ENCODE measurements at regions not wholly inside any gene's neighbourhood (a gene's known extent, or its start where the extent isn't known, plus 50 kb on each side); places are given as distances from the start of the nearest gene placed in this dataset.

- Histone ChIP-seq H3K79me2 (ENCODE audit: insufficient read depth) (no peaks in the 10 kb centered on the region), H3K36me3 (ENCODE audit: low read depth) (no peaks in the 10 kb centered on the region), H4K20me1 (ENCODE audit: insufficient read depth) (no peaks in the 10 kb centered on the region), H3K27me3 (replicated peaks; ENCODE audit: insufficient read depth) (peaks cover 8% of the 10 kb centered on the region), H3K4me1 (ENCODE audit: insufficient read depth) (no peaks in the 10 kb centered on the region), H3K9me3 (ENCODE audit: low read depth) (no peaks in the 10 kb centered on the region), H3K27ac (no peak overlapping the region), H3K9ac (no peak overlapping the region), H3F3A (ENCODE audit: insufficient read depth) (no peaks in the 10 kb centered on the region), H3K4me2 (ENCODE audit: unreplicated experiment) (no peak overlapping the region), H3K9me2 (ENCODE audit: insufficient read depth) (no peaks in the 10 kb centered on the region), H2AFZ (no peak overlapping the region), H3K4me3 (no peak overlapping the region)
- WGBS, 2 experiments (ENCODE audit: low coverage in 1 of 2, low lambda C conversion rate in 2 of 2, missing lambda C conversion rate in 2 of 2) = 39 to 46% methylated on average over 4 of the region's 4 CpGs
- TF ChIP-seq EZH2phosphoT487 (IDR thresholded peaks at IDR 0.05; ENCODE audit: insufficient read depth, low read depth) (no peak), EZH2 (IDR thresholded peaks at IDR 0.05; ENCODE audit: insufficient read depth, poor library complexity, severe bottlenecking) (no peak)
- DNase-seq = no peak
- in situ Hi-C loops (cut with MboI) = no loop called here
Measured at GRCh38 chr5:60546207-60546606, 153.8 kb downstream of the DEPDC1B start.

GRCh38 chr5:60545551-60545950, 154.4 kb downstream of the DEPDC1B start:
- Histone ChIP-seq H2AFZ (no peak overlapping the region), H3K27ac (no peak overlapping the region), H3K36me3 (ENCODE audit: low read depth) (no peaks in the 10 kb centered on the region), H3K79me2 (ENCODE audit: insufficient read depth) (no peaks in the 10 kb centered on the region), H4K20me1 (ENCODE audit: insufficient read depth) (no peaks in the 10 kb centered on the region), H3K27me3 (replicated peaks; ENCODE audit: insufficient read depth) (peaks cover 10% of the 10 kb centered on the region), H3K4me3 (no peak overlapping the region), H3K4me1 (ENCODE audit: insufficient read depth) (no peaks in the 10 kb centered on the region), H3K9ac (no peak overlapping the region), H3F3A (ENCODE audit: insufficient read depth) (no peaks in the 10 kb centered on the region), H3K9me3 (ENCODE audit: low read depth) (no peaks in the 10 kb centered on the region), H3K9me2 (ENCODE audit: insufficient read depth) (no peaks in the 10 kb centered on the region), H3K4me2 (ENCODE audit: unreplicated experiment) (no peak overlapping the region)
- no peak for DNase-seq
- 27 to 32% methylated on average over 3 of the region's 3 CpGs for WGBS, 2 experiments (ENCODE audit: low coverage in 1 of 2, low lambda C conversion rate in 2 of 2, missing lambda C conversion rate in 2 of 2)
- TF ChIP-seq EZH2 (IDR thresholded peaks at IDR 0.05; ENCODE audit: insufficient read depth, poor library complexity, severe bottlenecking) (no peak), EZH2phosphoT487 (IDR thresholded peaks at IDR 0.05; ENCODE audit: insufficient read depth, low read depth) (no peak)
- in situ Hi-C loops (cut with MboI) = no loop called here

- Histone ChIP-seq H3K4me3 (no peak overlapping the region), H3K9ac (no peak overlapping the region), H4K20me1 (ENCODE audit: insufficient read depth) (no peaks in the 10 kb centered on the region), H3K4me2 (ENCODE audit: unreplicated experiment) (no peak overlapping the region), H3K27ac (no peak overlapping the region), H3K9me3 (ENCODE audit: low read depth) (no peaks in the 10 kb centered on the region), H3K36me3 (ENCODE audit: low read depth) (no peaks in the 10 kb centered on the region), H3K79me2 (ENCODE audit: insufficient read depth) (no peaks in the 10 kb centered on the region), H3F3A (ENCODE audit: insufficient read depth) (no peaks in the 10 kb centered on the region), H3K4me1 (ENCODE audit: insufficient read depth) (no peaks in the 10 kb centered on the region), H3K27me3 (replicated peaks; ENCODE audit: insufficient read depth) (peaks cover 10% of the 10 kb centered on the region), H3K9me2 (ENCODE audit: insufficient read depth) (no peaks in the 10 kb centered on the region), H2AFZ (no peak overlapping the region)
- in situ Hi-C loops (cut with MboI) = no loop called here
- DNase-seq = no peak
- TF ChIP-seq EZH2 (IDR thresholded peaks at IDR 0.05; ENCODE audit: insufficient read depth, poor library complexity, severe bottlenecking) (no peak), EZH2phosphoT487 (IDR thresholded peaks at IDR 0.05; ENCODE audit: insufficient read depth, low read depth) (no peak)
- WGBS, 2 experiments (ENCODE audit: low coverage in 1 of 2, low lambda C conversion rate in 2 of 2, missing lambda C conversion rate in 2 of 2) = 25 to 26% methylated on average over 2 of the region's 2 CpGs
Measured at GRCh38 chr5:60544142-60544541, 155.8 kb downstream of the DEPDC1B start.

GRCh38 chr5:60541980-60542379, 158.0 kb downstream of the DEPDC1B start:
- no peaks in the 10 kb centered on the region for H3K36me3 ChIP-seq (ENCODE audit: low read depth)
- H2AFZ ChIP-seq = no peak overlapping the region
- H3K27ac ChIP-seq = no peak overlapping the region
- no peaks in the 10 kb centered on the region for H3K9me3 ChIP-seq (ENCODE audit: low read depth)
- peak; percentile 23 for DNase-seq
- H3F3A ChIP-seq (ENCODE audit: insufficient read depth) = no peaks in the 10 kb centered on the region
- H3K79me2 ChIP-seq (ENCODE audit: insufficient read depth) = no peaks in the 10 kb centered on the region
- H3K4me3 ChIP-seq = no peak overlapping the region
- no peaks in the 10 kb centered on the region for H3K4me1 ChIP-seq (ENCODE audit: insufficient read depth)
- WGBS, 2 experiments (ENCODE audit: low coverage in 1 of 2, low lambda C conversion rate in 2 of 2, missing lambda C conversion rate in 2 of 2) = 10 to 13% methylated on average over 2 of the region's 2 CpGs
- no peak overlapping the region for H3K9ac ChIP-seq
- in situ Hi-C loops (cut with MboI) = no loop called here
- H3K4me2 ChIP-seq (ENCODE audit: unreplicated experiment) = no peak overlapping the region
- no peaks in the 10 kb centered on the region for H3K9me2 ChIP-seq (ENCODE audit: insufficient read depth)
- H4K20me1 ChIP-seq (ENCODE audit: insufficient read depth) = no peaks in the 10 kb centered on the region
- H3K27me3 ChIP-seq (replicated peaks; ENCODE audit: insufficient read depth) = peaks cover 10% of the 10 kb centered on the region
- no peak for TF ChIP-seq EZH2phosphoT487 (IDR thresholded peaks at IDR 0.05; ENCODE audit: insufficient read depth, low read depth)
- TF ChIP-seq EZH2 (IDR thresholded peaks at IDR 0.05; ENCODE audit: insufficient read depth, poor library complexity, severe bottlenecking) = no peak

All from GM23248 (cell line).